ENCODE measurements at regions not wholly inside any gene's neighbourhood (a gene's known extent, or its start where the extent isn't known, plus 50 kb on each side); places are given as distances from the start of the nearest gene placed in this dataset.

DNA sequence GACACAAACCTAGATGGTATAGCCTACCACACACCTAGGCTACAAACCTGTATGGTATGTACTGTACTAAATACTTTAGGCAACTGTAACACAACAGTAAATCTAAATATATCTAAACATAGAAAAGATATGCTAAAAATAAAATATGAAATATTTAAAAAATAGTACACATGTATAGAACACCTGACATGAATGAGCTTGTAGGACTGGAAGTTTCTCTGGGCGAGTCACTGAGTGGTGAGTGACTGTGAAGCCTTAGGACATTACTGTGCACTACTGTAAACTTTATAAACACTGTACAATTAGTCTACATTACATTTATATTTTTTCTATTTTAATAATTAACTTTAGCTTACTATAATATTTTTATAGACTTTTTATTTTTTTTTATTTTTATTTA is 1301.3 kb downstream of the FAM181B start:
- TF ChIP-seq, protein P1, sequence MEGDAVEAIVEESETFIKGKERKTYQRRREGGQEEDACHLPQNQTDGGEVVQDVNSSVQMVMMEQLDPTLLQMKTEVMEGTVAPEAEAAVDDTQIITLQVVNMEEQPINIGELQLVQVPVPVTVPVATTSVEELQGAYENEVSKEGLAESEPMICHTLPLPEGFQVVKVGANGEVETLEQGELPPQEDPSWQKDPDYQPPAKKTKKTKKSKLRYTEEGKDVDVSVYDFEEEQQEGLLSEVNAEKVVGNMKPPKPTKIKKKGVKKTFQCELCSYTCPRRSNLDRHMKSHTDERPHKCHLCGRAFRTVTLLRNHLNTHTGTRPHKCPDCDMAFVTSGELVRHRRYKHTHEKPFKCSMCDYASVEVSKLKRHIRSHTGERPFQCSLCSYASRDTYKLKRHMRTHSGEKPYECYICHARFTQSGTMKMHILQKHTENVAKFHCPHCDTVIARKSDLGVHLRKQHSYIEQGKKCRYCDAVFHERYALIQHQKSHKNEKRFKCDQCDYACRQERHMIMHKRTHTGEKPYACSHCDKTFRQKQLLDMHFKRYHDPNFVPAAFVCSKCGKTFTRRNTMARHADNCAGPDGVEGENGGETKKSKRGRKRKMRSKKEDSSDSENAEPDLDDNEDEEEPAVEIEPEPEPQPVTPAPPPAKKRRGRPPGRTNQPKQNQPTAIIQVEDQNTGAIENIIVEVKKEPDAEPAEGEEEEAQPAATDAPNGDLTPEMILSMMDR (conservative IDR thresholded peaks at IDR 0.05), result no peak
- peaks cover 2% of the 10 kb centered on the region for H3K9me3 Mint-ChIP-seq
- H3K27me3 Mint-ChIP-seq (ENCODE audit: low read depth), result no peaks in the 10 kb centered on the region
- no peak for DNase-seq (ENCODE audit: low read depth, low spot score)
- H3K4me1 Mint-ChIP-seq, result no peaks in the 10 kb centered on the region
- H3K4me3 Mint-ChIP-seq, result no peak overlapping the region
- no peak overlapping the region for H3K27ac Mint-ChIP-seq (ENCODE audit: unreplicated experiment)
- no peaks in the 10 kb centered on the region for H3K36me3 Mint-ChIP-seq (ENCODE audit: low read depth)

DNA sequence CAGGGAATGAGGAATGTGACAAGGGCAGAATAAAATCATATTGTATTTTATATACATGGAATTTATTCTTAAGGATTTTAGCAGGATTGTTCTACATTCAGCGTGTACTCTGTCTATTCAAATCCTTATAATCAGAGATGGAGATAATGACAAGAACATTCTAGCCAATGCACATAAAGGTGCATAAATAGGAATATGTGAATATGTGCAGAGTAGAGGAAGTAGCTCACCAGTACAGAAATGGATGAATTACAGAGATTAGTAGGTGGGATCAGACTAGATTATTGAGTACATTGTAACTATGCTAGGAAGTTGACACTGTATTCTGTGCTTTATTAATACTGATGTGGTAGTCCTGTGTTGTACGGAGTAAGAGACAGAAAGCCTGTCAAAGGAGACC is 1308.8 kb downstream of the FAM181B start:
- TF ChIP-seq, protein P1 (conservative IDR thresholded peaks at IDR 0.05), result no peak
- Mint-ChIP-seq H3K27me3 (ENCODE audit: low read depth) (no peaks in the 10 kb centered on the region), H3K9me3 (peaks cover 2% of the 10 kb centered on the region), H3K27ac (ENCODE audit: unreplicated experiment) (no peak overlapping the region), H3K4me1 (peaks cover 12% of the 10 kb centered on the region), H3K36me3 (ENCODE audit: low read depth) (no peaks in the 10 kb centered on the region), H3K4me3 (no peak overlapping the region)
- no peak for DNase-seq (ENCODE audit: low read depth, low spot score)

DNA sequence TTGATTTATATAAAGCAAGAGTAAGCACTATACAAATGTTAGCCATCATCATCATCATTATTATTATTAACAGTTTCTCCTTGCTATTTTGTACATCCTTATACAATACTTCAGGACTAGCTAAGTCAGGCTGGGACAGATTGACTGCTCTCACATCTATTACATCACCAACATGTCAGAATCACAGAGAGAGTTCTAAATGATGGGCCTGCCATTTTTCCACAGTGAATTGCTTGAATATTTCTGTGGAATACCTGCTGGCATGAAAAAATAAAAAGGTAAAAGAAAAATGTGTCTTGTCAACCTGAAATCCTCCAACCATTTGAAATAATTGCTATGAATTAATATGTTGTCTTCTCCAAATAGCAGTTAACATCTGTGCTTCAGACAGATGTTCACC is 1311.3 kb downstream of the FAM181B start:
- H3K4me1 Mint-ChIP-seq, result peaks cover 12% of the 10 kb centered on the region
- no peak overlapping the region for H3K27ac Mint-ChIP-seq (ENCODE audit: unreplicated experiment)
- DNase-seq (ENCODE audit: low read depth, low spot score), result no peak
- no peak overlapping the region for H3K4me3 Mint-ChIP-seq
- H3K9me3 Mint-ChIP-seq, result no peaks in the 10 kb centered on the region
- H3K27me3 Mint-ChIP-seq (ENCODE audit: low read depth), result no peaks in the 10 kb centered on the region
- H3K36me3 Mint-ChIP-seq (ENCODE audit: low read depth), result no peaks in the 10 kb centered on the region
- TF ChIP-seq, protein P1 (conservative IDR thresholded peaks at IDR 0.05), result no peak

DNA sequence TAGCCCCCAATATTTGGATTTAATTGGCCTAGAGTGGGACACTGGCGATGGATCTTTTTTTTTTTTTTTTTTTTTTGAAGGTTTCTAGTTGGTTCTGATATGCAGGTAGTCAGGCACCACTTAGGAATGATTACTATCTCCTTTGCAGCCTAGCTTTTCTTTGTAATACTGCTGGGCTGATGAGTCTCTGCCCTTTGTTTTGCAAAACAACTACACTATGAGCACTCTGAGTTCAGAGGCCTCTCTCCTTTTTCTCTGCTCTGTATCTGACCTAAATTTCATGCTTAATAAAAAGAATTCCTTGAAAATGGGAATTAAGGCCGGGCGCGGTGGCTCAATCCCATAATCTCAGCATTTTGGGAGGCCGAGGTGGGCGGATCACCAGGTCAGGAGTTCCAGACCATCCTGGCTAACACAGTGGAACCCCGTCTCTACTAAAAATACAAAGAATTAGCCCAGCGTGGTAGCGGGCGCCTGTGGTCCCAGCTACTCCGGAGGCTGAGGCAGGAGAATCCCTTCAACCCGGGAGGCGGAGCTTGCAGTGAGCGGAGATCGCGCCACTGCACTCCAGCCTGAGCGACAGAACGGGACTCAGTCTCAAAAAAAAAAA is 1312.3 kb downstream of the FAM181B start:
- Mint-ChIP-seq H3K27me3 (ENCODE audit: low read depth) (no peaks in the 10 kb centered on the region), H3K4me1 (peaks cover 12% of the 10 kb centered on the region), H3K27ac (ENCODE audit: unreplicated experiment) (no peak overlapping the region), H3K4me3 (no peak overlapping the region), H3K36me3 (ENCODE audit: low read depth) (no peaks in the 10 kb centered on the region), H3K9me3 (no peaks in the 10 kb centered on the region)
- TF ChIP-seq, protein P1 (conservative IDR thresholded peaks at IDR 0.05), result no peak
- DNase-seq (ENCODE audit: low read depth, low spot score), result no peak

DNA sequence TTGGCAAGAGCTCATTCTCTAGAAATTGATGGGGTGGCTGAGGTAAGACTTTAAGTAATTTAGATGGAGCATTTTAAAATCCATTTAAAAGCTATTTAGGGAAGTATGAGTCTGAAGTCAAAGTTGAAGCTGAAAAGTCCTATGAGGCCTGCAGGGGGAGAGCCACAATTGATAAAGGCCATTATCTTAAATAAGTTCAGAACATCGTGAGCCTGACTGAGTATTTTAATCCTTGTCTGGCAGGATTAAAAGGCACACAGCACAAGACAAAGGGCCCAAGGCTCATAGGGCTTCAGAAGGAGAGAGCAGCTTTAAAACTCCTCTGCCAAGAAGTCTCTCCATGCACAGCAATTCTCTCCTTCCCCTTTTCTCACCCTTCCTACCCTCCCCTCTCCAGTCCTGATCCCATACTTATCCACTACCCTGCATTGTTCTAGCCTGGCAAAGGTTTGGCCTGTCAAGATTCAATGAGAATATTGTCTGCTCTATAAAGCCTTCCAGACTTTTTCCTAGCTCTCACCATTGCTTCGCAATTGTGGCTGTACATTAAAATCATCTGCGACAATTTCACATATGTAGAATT is 1312.9 kb downstream of the FAM181B start:
- Mint-ChIP-seq H3K4me1 (peaks cover 12% of the 10 kb centered on the region), H3K4me3 (no peak overlapping the region), H3K27me3 (ENCODE audit: low read depth) (no peaks in the 10 kb centered on the region), H3K9me3 (no peaks in the 10 kb centered on the region), H3K36me3 (ENCODE audit: low read depth) (no peaks in the 10 kb centered on the region), H3K27ac (ENCODE audit: unreplicated experiment) (no peak overlapping the region)
- TF ChIP-seq, protein P1 (conservative IDR thresholded peaks at IDR 0.05), result peak; percentile 38
- no peak for DNase-seq (ENCODE audit: low read depth, low spot score)

All from neural crest cell (in vitro differentiated cells).